HT1080 (cell line): ENCODE measurements at regions not wholly inside any gene's neighbourhood (a gene's known extent, or its start where the extent isn't known, plus 50 kb on each side); places are given as distances from the start of the nearest gene placed in this dataset.
A peak's percentile ranks its signal among the peaks of the same experiment; 100 is the strongest.
"Not testable (repeated sequence)": the region's sequence is repeated elsewhere in the genome, so short reads cannot be mapped to it uniquely, and the experiment has no call there.

Experiments used
- DNase-seq: peaks from one replicate; pipeline ENCODE4 v3.0.0-alpha.2; 2015; ENCODE audit warnings: low read depth

DNA sequence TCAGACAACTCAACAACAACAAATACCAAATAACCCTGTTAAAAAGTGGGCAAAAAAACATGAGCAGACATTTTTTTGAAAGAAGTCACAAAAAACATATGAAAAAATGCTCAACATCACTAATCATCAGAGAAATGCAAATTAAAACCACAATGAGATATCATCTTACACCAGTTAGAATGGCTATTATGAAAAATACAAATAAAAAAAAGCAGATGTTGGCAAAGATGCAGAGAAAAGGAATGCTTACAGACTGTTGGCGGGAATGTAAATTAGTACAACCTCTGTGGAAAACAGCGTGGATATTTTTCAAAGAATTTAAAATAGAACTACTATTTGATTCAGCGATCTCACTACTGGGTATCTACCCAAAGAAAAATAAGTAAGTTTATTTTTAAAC lies 114.0 kb downstream of the SLC38A4 start:
- DNase-seq: no peak

DNA sequence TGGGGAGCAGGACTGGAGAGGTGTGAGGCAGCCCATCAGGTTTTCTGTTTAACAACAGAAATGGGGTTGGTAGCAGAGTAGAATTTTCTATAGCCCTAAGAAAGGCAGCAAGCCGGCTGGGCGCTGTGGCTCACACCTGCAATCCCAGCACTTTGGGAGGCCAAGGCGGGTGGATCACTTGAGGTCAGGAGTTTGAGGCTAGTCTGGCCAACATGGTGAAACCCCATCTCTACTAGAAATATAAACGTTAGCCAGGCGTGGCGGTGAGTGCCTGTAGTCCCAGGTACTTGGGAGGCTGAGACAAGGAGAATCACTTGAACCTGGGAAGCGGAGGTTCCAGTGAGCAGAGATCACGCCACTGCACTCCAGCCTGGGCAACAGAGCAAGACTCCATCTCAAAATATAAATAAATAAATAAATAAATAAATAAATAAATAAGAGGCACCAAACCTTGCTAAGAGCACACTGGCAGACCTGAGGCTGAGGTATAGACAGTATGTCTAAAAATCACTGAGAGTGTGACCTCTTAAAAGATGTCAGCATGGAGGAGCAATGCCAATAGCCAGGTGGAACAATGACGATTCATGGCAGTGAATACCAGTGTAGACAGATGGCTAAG lies 115.6 kb downstream of the SLC38A4 start:
- DNase-seq: no peak

- DNase-seq: peak; percentile 39
These were observed 123.0 kb downstream of the SLC38A4 start for GRCh38 chr12:46702581-46703344.

DNA sequence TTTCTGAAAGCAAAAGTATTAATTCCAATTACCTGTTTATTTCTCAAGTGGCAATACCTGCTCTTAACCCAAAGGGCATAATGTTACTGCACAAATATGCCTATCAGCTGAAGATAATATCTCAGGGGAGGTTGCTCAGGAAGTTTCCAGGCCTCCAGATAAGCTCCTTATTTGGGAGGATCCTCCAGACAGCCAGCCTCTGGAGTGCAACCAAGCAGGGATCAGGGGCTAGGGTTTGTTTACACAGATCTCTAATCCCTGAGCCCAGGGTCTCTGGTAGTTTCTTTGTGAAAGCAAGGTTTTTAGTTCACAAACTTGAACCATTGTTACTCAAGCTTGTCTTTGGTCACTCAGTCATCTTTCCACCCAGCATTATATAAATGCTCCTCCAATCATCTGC lies 124.4 kb downstream of the SLC38A4 start:
- DNase-seq: no peak

GRCh38 chr12:46699986-46700385 lies 125.8 kb downstream of the SLC38A4 start:
- DNase-seq: no peak

DNA sequence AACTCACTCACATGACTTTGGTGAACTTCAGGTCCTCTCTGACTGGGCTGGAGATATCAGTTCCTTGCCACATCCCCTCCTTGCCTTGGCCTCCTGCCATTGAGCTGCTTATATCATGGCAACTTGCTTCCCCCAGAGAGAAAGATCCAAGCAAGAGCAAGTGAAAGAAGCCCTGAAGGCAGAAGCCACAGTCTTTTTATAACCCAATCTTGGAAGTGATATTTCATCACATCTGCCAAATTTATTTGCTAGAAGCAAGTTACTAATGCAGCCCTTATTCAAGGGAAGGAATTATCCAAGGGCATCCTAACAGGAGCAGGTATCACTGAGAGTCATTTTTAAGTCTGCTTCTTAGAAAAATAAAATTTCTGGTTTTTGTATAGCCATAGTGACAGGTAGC lies 127.8 kb downstream of the SLC38A4 start:
- DNase-seq: no peak

DNA sequence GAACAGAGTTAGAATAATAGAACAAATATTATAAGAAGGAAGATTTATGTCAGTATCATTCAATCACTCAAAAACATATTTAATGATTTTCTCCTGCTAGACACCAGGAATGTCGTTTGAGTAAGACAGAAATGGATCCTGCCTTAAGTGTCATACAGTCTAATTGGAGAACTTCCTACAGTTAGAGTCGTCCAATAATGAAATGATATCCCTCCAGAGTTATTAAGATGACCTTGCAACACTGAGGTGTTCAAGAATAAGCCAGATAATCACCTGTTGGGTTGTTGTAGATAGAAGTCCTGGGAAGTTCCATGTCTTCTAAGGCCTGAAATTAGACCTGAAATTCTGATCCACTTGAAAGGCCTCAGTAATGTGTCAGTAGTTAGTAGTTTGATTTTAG lies 132.3 kb downstream of the SLC38A4 start:
- DNase-seq: no peak

DNA sequence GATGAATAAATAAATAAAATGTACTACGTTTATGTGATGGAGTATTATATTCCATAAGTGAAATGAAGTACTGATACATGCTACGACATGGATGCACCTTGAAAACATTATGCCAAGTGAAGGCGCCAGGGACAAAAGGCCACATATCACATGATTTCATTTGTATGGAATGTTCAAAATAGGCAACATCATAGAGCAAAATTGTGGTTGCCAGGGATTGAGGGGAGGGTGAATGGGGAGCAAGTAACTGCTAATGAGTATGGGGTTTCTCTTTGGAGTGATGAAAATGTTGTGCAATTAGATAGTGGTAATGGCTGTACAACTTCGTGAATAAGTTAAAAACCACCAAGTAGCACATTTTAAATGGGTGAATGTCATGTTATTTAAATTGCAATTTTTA lies 132.8 kb downstream of the SLC38A4 start:
- DNase-seq: no peak

GRCh38 chr12:46692606-46693005 lies 133.2 kb downstream of the SLC38A4 start:
- DNase-seq: no peak

DNA sequence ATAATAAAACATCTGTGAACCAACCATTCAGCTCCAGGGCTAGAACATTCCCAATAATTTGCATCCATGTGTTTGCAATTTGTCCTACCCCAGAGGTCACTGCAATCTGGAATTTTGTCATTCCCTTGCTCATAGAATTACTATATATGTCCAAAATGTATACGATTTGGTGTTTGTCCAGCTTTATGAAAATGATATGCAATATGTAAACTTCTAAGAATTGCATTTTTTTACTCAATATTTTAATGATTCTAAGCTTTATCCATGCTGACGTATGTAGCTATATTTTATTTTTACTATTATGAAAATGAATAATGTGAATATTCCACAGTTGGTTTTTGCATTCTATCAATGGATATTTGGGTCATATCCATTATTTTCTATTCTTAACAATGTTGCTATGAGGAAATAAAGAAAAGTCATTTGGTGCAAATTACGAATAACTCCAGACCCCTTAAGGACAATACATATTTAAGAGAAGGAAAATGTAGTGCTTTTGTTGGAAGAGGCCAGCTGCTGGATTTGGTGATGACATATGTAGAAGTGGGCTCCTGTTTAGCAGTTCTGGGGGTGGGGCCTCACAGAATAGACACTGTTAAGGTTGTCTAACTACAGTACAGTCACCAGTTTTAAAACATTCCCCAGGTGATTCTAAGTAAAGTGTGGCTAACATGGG lies 139.4 kb downstream of the SLC38A4 start:
- no peak for DNase-seq

DNA sequence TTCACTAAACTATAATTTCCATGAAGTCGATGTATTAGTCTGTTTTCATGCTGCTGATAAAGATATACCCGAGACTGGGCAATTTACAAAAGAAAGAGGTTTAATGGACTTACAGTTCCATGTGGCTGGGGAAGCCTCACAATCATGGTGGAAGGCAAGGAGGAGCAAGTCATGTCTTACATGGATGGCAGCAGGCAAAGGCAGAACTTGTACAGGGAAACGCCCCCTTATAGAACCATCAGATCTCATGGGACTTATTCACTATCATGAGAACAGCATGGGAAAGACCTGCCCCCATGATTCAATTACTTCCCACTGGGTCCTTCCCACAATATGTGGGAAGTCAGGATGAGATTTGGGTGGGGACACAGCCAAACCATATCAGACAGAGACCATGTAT lies 141.6 kb downstream of the SLC38A4 start:
- not testable (repeated sequence) for DNase-seq

DNA sequence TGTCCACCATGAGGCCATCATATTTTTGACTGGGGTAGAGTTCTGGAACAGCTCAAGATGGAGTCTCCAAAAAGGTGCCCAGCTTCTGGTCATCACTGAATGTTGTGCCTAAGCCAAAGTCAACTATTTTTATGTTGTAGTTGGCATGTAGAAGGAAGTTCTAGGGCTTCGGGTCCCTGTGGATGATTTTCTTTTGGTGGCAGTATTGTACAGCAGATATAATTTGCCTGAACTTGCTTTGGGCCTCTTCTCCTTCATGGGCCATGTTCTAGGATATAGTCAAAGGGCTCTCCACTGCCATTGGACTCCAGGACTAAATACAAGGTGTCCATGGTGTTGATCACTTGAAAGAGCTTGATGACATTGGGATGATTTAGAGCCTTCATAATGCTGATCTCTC lies 143.6 kb downstream of the SLC38A4 start:
- no peak for DNase-seq

DNA sequence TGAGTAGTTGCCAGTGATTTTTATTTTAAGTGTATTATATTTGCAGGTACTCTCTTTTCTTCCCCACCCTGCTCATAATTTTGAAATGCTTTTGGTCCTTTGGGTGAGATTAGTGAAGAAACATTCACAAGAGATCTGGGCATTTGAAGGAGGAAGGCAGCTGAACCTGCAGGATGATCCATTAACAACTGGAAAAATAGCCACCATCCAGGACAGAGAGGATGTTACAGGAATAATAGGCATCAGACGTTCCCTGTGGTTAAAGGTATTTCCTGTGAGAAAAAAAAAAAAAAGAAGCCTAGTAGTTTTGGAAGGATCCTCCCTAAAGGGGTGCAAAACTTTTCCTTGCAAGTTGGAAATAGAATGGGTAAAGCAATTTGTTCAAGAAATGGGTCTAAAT lies 145.3 kb downstream of the SLC38A4 start:
- DNase-seq: peak; percentile 26

GRCh38 chr12:46679754-46680153 lies 146.0 kb downstream of the SLC38A4 start:
- DNase-seq: no peak

- no peak for DNase-seq
These were observed 147.4 kb downstream of the SLC38A4 start for GRCh38 chr12:46678426-46678825.

GRCh38 chr12:46677749-46678148 lies 148.0 kb downstream of the SLC38A4 start:
- DNase-seq: peak; percentile 63

DNA sequence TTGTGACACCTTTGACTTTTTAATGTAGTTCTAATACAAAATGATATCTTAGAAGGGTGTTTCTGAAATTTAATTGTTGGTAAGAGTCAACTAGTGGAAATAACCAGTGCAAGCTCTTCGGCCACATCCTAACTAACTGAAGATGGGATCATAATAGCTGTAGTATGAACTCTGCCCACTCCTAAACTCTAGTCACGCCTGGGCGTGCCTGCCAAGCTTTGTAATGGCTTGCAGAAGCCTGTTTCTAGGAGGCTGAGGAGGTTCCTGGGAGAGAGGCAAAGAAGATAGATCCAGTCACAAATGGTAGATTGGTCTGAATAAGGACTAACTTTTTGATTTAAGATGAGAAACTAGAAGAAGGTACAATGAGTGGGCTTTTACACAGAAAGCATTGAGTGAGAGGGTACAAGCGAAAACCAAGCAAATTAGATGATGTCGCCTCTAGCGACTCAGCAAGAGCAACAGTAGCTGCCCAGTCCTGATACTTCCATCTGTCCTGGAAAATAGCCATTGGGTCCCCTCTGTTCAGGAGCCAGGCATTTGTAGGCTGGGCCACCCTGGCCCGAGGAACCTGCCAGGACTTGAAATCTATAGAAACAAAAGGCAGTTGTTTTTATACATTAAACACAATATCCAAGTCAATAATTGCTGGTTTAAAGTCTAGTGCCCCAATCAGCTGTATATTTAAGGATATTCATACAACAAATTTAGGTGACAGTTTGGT lies 148.8 kb downstream of the SLC38A4 start:
- no peak for DNase-seq

GRCh38 chr12:46676396-46676795 lies 149.4 kb downstream of the SLC38A4 start:
- DNase-seq: no peak

GRCh38 chr12:46675736-46676135 lies 150.1 kb downstream of the SLC38A4 start:
- no peak for DNase-seq

DNA sequence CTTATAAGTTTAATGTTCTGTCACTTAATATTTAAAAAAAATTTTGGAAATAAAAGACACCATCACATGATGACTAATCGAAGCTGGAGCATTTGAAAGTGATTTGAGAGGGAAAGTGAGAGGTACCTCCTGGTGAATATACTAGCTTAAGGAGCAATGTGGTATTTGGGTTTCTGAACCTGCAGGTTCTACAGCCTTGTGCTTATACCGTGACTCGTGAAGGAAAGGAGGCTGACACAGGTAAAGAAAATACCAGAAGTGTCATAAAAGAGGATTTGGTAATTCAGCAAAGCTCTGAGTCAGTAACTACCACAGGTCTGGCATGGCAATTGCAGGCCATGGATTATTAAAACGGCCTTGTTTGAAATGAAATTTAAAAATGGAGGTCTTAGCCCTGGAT lies 151.0 kb downstream of the SLC38A4 start:
- no peak for DNase-seq

DNA sequence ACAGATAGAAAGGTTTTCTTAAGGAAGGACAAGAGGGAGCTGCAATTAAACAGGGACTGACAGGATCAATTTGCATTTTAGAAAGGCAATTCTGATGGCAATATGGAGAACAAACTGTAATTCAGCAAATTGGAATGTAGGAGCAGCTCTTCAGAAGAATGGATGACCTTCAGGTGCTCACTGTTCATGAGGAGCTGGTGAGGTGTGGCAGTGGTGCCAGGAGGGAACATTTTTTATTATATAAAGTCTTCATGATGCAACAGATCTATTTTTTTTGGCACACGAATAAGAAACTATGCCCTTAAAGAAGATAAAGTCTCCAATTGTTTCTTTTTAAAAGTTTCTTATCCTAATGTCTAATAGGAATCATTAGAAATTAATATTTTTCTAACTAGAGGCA lies 151.7 kb downstream of the SLC38A4 start:
- DNase-seq: no peak

DNA sequence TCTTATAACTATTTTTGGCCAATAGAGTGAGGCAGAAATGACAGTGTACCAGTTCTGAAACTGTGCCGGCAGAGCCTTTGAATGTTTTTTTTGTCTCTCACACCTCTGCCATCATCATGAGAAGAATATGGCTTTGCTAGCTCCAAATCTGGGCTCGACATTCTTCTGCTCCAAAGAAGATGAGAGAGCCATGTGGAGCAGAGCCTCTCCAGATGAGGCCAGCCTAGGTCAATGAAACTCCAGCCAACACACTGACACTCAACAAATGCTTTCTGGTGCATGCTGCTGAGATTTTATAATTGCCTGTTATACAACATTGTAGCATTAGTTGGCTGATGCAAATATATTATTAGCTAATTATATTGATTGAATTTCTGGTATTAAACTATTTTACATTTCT lies 154.7 kb downstream of the SLC38A4 start:
- DNase-seq: no peak
